H1 (cell line): ENCODE measurements at regions not wholly inside any gene's neighbourhood (a gene's known extent, or its start where the extent isn't known, plus 50 kb on each side); places are given as distances from the start of the nearest gene placed in this dataset.

Source experiments
- EZH2 ChIP-seq: fragments of 200-600 bp; sonication (generic); IDR thresholded peaks from 2 replicates; pipeline ENCODE4 v1.7.1; 2012; ENCODE audit warnings: low read depth, mild to moderate bottlenecking, moderate library complexity, low read length, inconsistent platforms; ENCODE audit not compliant: severe bottlenecking
- KDM5A ChIP-seq: fragments of 200-600 bp; IDR thresholded peaks from 2 replicates; pipeline ENCODE4 v1.7.1; 2012; ENCODE audit warnings: mild to moderate bottlenecking, low read length, inconsistent platforms, mixed read lengths
- NRF1 ChIP-seq: IDR thresholded peaks from 2 replicates; pipeline ENCODE4 v1.6.1; 2011; ENCODE audit warnings: mild to moderate bottlenecking, low read depth, low read length, improper control_type of control experiment
- SIN3A ChIP-seq, 2 experiments: IDR thresholded peaks in 1 of 2; conservative IDR thresholded peaks in 1 of 2; 2 replicates each; pipeline ENCODE4 v1.6.1; 2011 to 2012; ENCODE audit warnings: low read length in 2 of 2, improper control_type of control experiment in 1 of 2, low read depth in 1 of 2, mild to moderate bottlenecking in 1 of 2
- SRF ChIP-seq: IDR thresholded peaks from 2 replicates; pipeline ENCODE4 v1.6.1; 2011; ENCODE audit warnings: mild to moderate bottlenecking, low read depth, low read length, moderate library complexity
- TF ChIP-seq, protein P1 (sequence below), 3 experiments: IDR thresholded peaks; 1 replicate in 2 of 3; 2 replicates in 1 of 3; pipeline versions ENCODE4 v1.5.1 to v1.6.1; 2011; ENCODE audit warnings: low read length in 3 of 3, mild to moderate bottlenecking in 3 of 3, inconsistent platforms in 2 of 3, low read depth in 1 of 3, moderate library complexity in 1 of 3; ENCODE audit not compliant: insufficient read depth in 1 of 3; ENCODE audit errors: control extremely low read depth in 1 of 3

DNA sequence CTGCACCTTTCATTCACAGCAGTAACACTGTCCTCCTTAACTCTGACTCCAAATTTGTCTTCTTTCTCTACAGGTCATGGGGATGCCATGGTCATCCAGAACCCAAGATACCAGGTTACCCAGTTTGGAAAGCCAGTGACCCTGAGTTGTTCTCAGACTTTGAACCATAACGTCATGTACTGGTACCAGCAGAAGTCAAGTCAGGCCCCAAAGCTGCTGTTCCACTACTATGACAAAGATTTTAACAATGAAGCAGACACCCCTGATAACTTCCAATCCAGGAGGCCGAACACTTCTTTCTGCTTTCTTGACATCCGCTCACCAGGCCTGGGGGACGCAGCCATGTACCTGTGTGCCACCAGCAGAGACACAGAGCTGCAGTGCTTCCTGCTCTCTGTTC lies 156.2 kb upstream of the PRSS1 start:
- no peak for TF ChIP-seq NRF1
- TF ChIP-seq SRF, result no peak
- TF ChIP-seq SIN3A (conservative IDR thresholded peaks at IDR 0.05 in 1 of 2, IDR thresholded peaks at IDR 0.05 in 1 of 2; ENCODE audit: low read depth in 1 of 2, low read length in 2 of 2), result no peak
- TF ChIP-seq EZH2, result no peak
- TF ChIP-seq, protein P1, sequence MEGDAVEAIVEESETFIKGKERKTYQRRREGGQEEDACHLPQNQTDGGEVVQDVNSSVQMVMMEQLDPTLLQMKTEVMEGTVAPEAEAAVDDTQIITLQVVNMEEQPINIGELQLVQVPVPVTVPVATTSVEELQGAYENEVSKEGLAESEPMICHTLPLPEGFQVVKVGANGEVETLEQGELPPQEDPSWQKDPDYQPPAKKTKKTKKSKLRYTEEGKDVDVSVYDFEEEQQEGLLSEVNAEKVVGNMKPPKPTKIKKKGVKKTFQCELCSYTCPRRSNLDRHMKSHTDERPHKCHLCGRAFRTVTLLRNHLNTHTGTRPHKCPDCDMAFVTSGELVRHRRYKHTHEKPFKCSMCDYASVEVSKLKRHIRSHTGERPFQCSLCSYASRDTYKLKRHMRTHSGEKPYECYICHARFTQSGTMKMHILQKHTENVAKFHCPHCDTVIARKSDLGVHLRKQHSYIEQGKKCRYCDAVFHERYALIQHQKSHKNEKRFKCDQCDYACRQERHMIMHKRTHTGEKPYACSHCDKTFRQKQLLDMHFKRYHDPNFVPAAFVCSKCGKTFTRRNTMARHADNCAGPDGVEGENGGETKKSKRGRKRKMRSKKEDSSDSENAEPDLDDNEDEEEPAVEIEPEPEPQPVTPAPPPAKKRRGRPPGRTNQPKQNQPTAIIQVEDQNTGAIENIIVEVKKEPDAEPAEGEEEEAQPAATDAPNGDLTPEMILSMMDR (IDR thresholded peaks at IDR 0.05; ENCODE audit: control extremely low read depth in 1 of 3, insufficient read depth in 1 of 3, low read depth in 1 of 3, low read length in 3 of 3), result no peak
- no peak for TF ChIP-seq KDM5A
